H1 (cell line): ENCODE measurements at regions not wholly inside any gene's neighbourhood (a gene's known extent, or its start where the extent isn't known, plus 50 kb on each side); places are given as distances from the start of the nearest gene placed in this dataset.

Source experiments
- HDAC2 ChIP-seq, 2 experiments: fragments of 300-600 bp in 1 of 2; sonication (generic) in 1 of 2; IDR thresholded peaks; 2 replicates each; pipeline ENCODE4 v1.6.1; 2011 to 2012; ENCODE audit warnings: low read depth in 2 of 2, low read length in 2 of 2, mild to moderate bottlenecking in 2 of 2, moderate library complexity in 2 of 2, borderline replicate concordance in 1 of 2, inconsistent platforms in 1 of 2
- HDAC6 ChIP-seq: IDR thresholded peaks from one replicate; pipeline ENCODE4 v1.7.1; 2012; ENCODE audit warnings: low read depth, mild to moderate bottlenecking, inconsistent platforms, low read length, moderate library complexity

GRCh38 chr6:47402081-47402480, 75.5 kb upstream of the CD2AP start (continued):
- TF ChIP-seq HDAC6: no peak
- no peak for TF ChIP-seq HDAC2 (IDR thresholded peaks at IDR 0.05; ENCODE audit: borderline replicate concordance in 1 of 2, low read depth in 2 of 2, low read length in 2 of 2)
